Neural crest cell (in vitro differentiated cells): ENCODE measurements at regions not wholly inside any gene's neighbourhood (a gene's known extent, or its start where the extent isn't known, plus 50 kb on each side); places are given as distances from the start of the nearest gene placed in this dataset.

Experiments
- DNase-seq: peaks from one replicate; pipeline ENCODE4 v3.0.0; 2021; ENCODE audit warnings: low read depth, mixed read lengths, low spot score
- H3K27ac Mint-ChIP-seq: one replicate; pipeline ENCODE4 v1.8.0; 2021; ENCODE audit warnings: mild to moderate bottlenecking, mixed read lengths; ENCODE audit not compliant: unreplicated experiment
- H3K27me3 Mint-ChIP-seq: 2 replicates; pipeline ENCODE4 v1.8.0; 2021; ENCODE audit warnings: low read depth, mild to moderate bottlenecking, mixed read lengths
- H3K36me3 Mint-ChIP-seq: 2 replicates; pipeline ENCODE4 v1.8.0; 2021; ENCODE audit warnings: low read depth, mild to moderate bottlenecking, mixed read lengths
- H3K4me1 Mint-ChIP-seq: 2 replicates; pipeline ENCODE4 v1.8.0; 2021; ENCODE audit warnings: mixed read lengths
- H3K4me3 Mint-ChIP-seq: one replicate; pipeline ENCODE4 v1.8.0; 2021; ENCODE audit warnings: mild to moderate bottlenecking, mixed read lengths
- H3K9me3 Mint-ChIP-seq: 2 replicates; pipeline ENCODE4 v1.8.0; 2021; ENCODE audit warnings: mixed read lengths
- CTCF ChIP-seq: fragments of 200-600 bp; sonication (generic); conservative IDR thresholded peaks from 2 replicates; pipeline ENCODE4 v1.5.0; 2021; ENCODE audit warnings: antibody characterized with exemption, mild to moderate bottlenecking

DNA sequence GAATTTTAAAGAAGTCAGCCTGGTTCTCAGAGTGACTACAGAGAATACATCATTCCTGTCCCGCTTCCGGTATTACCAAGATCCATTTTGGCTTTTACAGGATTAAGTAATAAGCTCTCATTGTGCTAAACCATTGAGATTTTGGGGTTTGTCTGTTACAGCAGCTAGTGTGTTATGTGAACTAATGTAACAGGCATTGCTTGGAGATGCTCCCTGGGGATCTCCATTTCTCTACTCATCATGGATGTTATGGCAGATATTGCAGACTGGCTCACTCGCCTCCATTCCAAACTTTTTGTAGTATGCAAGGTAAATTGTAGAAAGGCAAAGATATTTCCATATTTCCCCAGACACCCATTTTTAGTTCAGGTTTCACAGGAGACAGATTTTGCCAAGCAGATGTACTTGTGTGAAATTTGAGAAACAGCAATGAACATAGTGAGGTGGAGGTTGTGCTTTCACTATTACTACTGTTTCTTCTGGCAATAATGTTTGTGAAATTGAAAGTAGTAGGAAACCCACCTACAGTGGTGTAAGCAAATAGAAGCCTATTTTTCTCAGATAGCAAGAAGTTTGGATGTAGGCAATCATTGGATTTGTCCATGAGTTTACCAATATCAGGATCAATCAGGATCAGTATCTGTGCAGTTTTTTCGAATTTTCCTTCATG lies 177.1 kb upstream of the GALNT15 start:
- Mint-ChIP-seq H3K27me3 (no peaks in the 10 kb centered on the region), H3K27ac (no peak overlapping the region), H3K4me1 (no peaks in the 10 kb centered on the region), H3K4me3 (no peak overlapping the region), H3K36me3 (peaks cover 2% of the 10 kb centered on the region), H3K9me3 (peaks cover 6% of the 10 kb centered on the region)
- DNase-seq: no peak
- no peak for TF ChIP-seq CTCF

- Mint-ChIP-seq H3K27me3 (no peaks in the 10 kb centered on the region), H3K27ac (no peak overlapping the region), H3K36me3 (no peaks in the 10 kb centered on the region), H3K4me3 (no peak overlapping the region), H3K4me1 (no peaks in the 10 kb centered on the region), H3K9me3 (peaks cover 9% of the 10 kb centered on the region)
- no peak for TF ChIP-seq CTCF
- DNase-seq: no peak
Measured at GRCh38 chr3:15998911-15999310, 175.6 kb upstream of the GALNT15 start.

GRCh38 chr3:16004812-16005211 lies 169.7 kb upstream of the GALNT15 start:
- no peak for TF ChIP-seq CTCF
- DNase-seq: no peak
- H3K4me1 Mint-ChIP-seq: no peaks in the 10 kb centered on the region
- H3K27me3 Mint-ChIP-seq: no peaks in the 10 kb centered on the region
- peaks cover 16% of the 10 kb centered on the region for H3K9me3 Mint-ChIP-seq
- H3K36me3 Mint-ChIP-seq: no peaks in the 10 kb centered on the region
- no peak overlapping the region for H3K4me3 Mint-ChIP-seq
- H3K27ac Mint-ChIP-seq: no peak overlapping the region

- Mint-ChIP-seq H3K4me3 (no peak overlapping the region), H3K27ac (no peak overlapping the region)
- TF ChIP-seq CTCF: no peak
Measured at GRCh38 chr3:16011376-16011775, 163.1 kb upstream of the GALNT15 start.

DNA sequence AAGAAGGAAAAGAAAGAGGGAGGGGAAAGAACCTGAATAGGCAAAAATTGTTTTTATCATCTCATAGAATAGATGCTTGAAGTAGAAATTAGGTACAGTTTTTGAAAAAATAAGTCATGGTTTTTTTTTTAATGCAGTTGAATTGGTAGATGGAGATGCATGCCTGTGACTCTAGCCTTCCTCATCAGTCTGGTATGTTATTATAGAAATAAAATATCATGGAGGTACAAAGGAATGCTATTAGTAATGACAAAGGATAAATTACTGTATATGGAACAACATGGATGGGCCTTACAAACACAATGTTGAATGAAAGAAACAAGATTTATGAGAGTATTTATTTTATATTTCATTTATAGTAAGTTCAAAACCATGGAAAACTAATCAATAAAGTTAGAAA lies 162.4 kb upstream of the GALNT15 start:
- no peak for TF ChIP-seq CTCF
- H3K9me3 Mint-ChIP-seq: peaks cover 7% of the 10 kb centered on the region
- H3K36me3 Mint-ChIP-seq: no peaks in the 10 kb centered on the region
- DNase-seq: no peak
- no peak overlapping the region for H3K27ac Mint-ChIP-seq
- peaks cover 3% of the 10 kb centered on the region for H3K27me3 Mint-ChIP-seq
- H3K4me1 Mint-ChIP-seq: no peaks in the 10 kb centered on the region
- no peak overlapping the region for H3K4me3 Mint-ChIP-seq

More at GRCh38 chr3:16011376-16011775, 163.1 kb upstream of the GALNT15 start:
- no peaks in the 10 kb centered on the region for H3K36me3 Mint-ChIP-seq
- H3K27me3 Mint-ChIP-seq: peaks cover 3% of the 10 kb centered on the region
- H3K9me3 Mint-ChIP-seq: peaks cover 9% of the 10 kb centered on the region
- DNase-seq: no peak
- H3K4me1 Mint-ChIP-seq: no peaks in the 10 kb centered on the region
